Adrenal gland (tissue), 5 donors: ENCODE measurements at regions not wholly inside any gene's neighbourhood (a gene's known extent, or its start where the extent isn't known, plus 50 kb on each side); places are given as distances from the start of the nearest gene placed in this dataset.

ENCODE experiments used
- CTCF ChIP-seq, 6 experiments: fragments of 450-650 bp in 4 of 6; fragments of 200-600 bp in 2 of 6; sonication (generic) in 1 of 6; IDR thresholded peaks; 1 replicate in 5 of 6; 2 replicates in 1 of 6; pipeline versions ENCODE4 v1.5.1 to v1.8.0; 2016 to 2021; ENCODE audit warnings: antibody characterized with exemption in 6 of 6, mild to moderate bottlenecking in 2 of 6, moderate library complexity in 1 of 6
- POLR2A ChIP-seq, 2 donors: fragments of 450-650 bp; IDR thresholded peaks; one replicate each; pipeline ENCODE4 v1.6.1; 2017; ENCODE audit warnings: antibody characterized with exemption in 2 of 2, mild to moderate bottlenecking in 2 of 2, moderate library complexity in 1 of 2
- donor health status: DM: no; HTN: no; CAD: no.

GRCh38 chr10:1886039-1886438 is 148.7 kb upstream of the ADARB2 start:
- no peak for TF ChIP-seq CTCF (IDR thresholded peaks at IDR 0.05)
- TF ChIP-seq POLR2A (IDR thresholded peaks at IDR 0.05), result no peak
